Suprapubic skin (tissue), 4 donors: ENCODE measurements at regions not wholly inside any gene's neighbourhood (a gene's known extent, or its start where the extent isn't known, plus 50 kb on each side); places are given as distances from the start of the nearest gene placed in this dataset.

Source experiments
- CTCF ChIP-seq, 2 donors: fragments of 200-600 bp in 1 of 2; fragments of 450-650 bp in 1 of 2; sonication (generic) in 1 of 2; IDR thresholded peaks; one replicate each; pipeline ENCODE4 v1.5.1; 2016 to 2019; ENCODE audit warnings: antibody characterized with exemption in 2 of 2, mild to moderate bottlenecking in 1 of 2, moderate library complexity in 1 of 2
- EP300 ChIP-seq: sonication (generic); formaldehyde crosslinking; IDR thresholded peaks from one replicate; pipeline ENCODE4 v1.6.1; 2017; ENCODE audit warnings: antibody characterized with exemption
- POLR2A ChIP-seq, 2 donors: fragments of 450-650 bp; IDR thresholded peaks; one replicate each; pipeline ENCODE4 v1.6.1; 2017; ENCODE audit warnings: antibody characterized with exemption in 2 of 2, mild to moderate bottlenecking in 2 of 2, moderate library complexity in 2 of 2
- POLR2AphosphoS5 ChIP-seq, 3 donors: sonication (generic); formaldehyde crosslinking; IDR thresholded peaks; one replicate each; pipeline ENCODE4 v1.6.1; 2017; ENCODE audit warnings: antibody characterized with exemption in 3 of 3

DNA sequence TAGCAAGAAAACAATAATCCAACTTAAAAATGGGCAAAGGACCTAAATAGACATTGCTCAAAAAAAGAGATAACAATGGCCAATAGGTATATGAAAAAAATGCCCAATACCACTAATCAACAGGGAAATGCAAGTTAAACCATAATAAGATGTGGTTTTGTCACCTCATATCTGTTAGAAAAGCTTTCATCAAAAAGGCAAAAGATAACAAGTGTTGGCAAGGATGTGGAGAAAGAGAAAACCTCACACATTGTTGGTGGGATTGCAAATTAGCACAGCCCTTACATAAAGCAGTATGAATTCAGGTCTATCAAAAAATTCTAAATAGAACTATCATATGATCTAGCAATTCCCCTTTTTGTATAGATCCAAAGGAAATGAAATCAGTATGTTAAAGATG lies 387.2 kb upstream of the DUSP10 start:
- no peak for TF ChIP-seq EP300
- TF ChIP-seq CTCF (IDR thresholded peaks at IDR 0.05): no peak
- no peak for TF ChIP-seq POLR2A (IDR thresholded peaks at IDR 0.05)
- no peak for TF ChIP-seq POLR2AphosphoS5 (IDR thresholded peaks at IDR 0.05)
